Adrenal gland (tissue), 9 donors: ENCODE measurements at regions not wholly inside any gene's neighbourhood (a gene's known extent, or its start where the extent isn't known, plus 50 kb on each side); places are given as distances from the start of the nearest gene placed in this dataset.

Source experiments
- DNase-seq, 7 donors: peaks; one replicate each; pipeline ENCODE4 v3.0.0-alpha.2; 2019 to 2020
- H3K27ac ChIP-seq, 5 donors: fragments of 200-600 bp; sonication (generic) in 4 of 5; 1 replicate in 3 of 5; 2 replicates in 2 of 5; pipeline versions ENCODE4 v1.5.1 to v1.8.0; 2016 to 2020; ENCODE audit warnings: mild to moderate bottlenecking in 1 of 5
- H3K27me3 ChIP-seq: fragments of 200-600 bp; 2 replicates; pipeline ENCODE4 v1.8.0; 2021
- H3K36me3 ChIP-seq, 2 donors: fragments of 200-600 bp; replicated peaks in 1 of 2; 1 replicate in 1 of 2; 2 replicates in 1 of 2; pipeline versions ENCODE4 v1.5.1 to v1.8.0; 2018 to 2022
- H3K4me1 ChIP-seq, 2 donors: fragments of 200-600 bp; replicated peaks in 1 of 2; 1 replicate in 1 of 2; 2 replicates in 1 of 2; pipeline versions ENCODE4 v1.5.1 to v1.8.0; 2018 to 2021
- H3K4me3 ChIP-seq, 4 donors: fragments of 200-600 bp; sonication (generic) in 3 of 4; one replicate each; pipeline ENCODE4 v1.5.1; 2016 to 2018
- H3K9me3 ChIP-seq, 3 donors: fragments of 200-600 bp; sonication (generic) in 1 of 3; replicated peaks in 1 of 3; 1 replicate in 2 of 3; 2 replicates in 1 of 3; pipeline versions ENCODE4 v1.5.1 to v1.8.0; 2016 to 2021
- CTCF ChIP-seq, 6 experiments: fragments of 450-650 bp in 4 of 6; fragments of 200-600 bp in 2 of 6; sonication (generic) in 1 of 6; IDR thresholded peaks; 1 replicate in 5 of 6; 2 replicates in 1 of 6; pipeline versions ENCODE4 v1.5.1 to v1.8.0; 2016 to 2021; ENCODE audit warnings: antibody characterized with exemption in 6 of 6, mild to moderate bottlenecking in 2 of 6, moderate library complexity in 1 of 6
- POLR2A ChIP-seq, 2 donors: fragments of 450-650 bp; IDR thresholded peaks; one replicate each; pipeline ENCODE4 v1.6.1; 2017; ENCODE audit warnings: antibody characterized with exemption in 2 of 2, mild to moderate bottlenecking in 2 of 2, moderate library complexity in 1 of 2
- WGBS, 4 donors: extraction: QIAGEN DNeasy Blood & Tissue Kit in 2 of 4; methylation state at CpG; one replicate each; pipeline versions ENCODE4 v1.1.5 to v1.1.7; 2013 to 2017; 5-methylcytosine and 5-hydroxymethylcytosine counted together
- intact Hi-C, 2 donors: fragments of 100-400 bp; cut with DNase I; formaldehyde crosslinking; loops; one replicate each; pipeline versions ENCODE4 v1.14.1 to v1.15.0; 2022 to 2023
- donor health status: healthy with polysubstance abuse.
- donor health status: Bipolar disorder and iron deficiency.
- donor health status: DM: yes; HTN: yes; CAD: no.
- donor health status: DM: no; HTN: no; CAD: no.
- donor health status: DM: no; HTN: no; CAD: no.

- H3K36me3 ChIP-seq: no peaks in the 10 kb centered on the region
- H3K4me3 ChIP-seq: no peak overlapping the region
- H3K27me3 ChIP-seq: no peaks in the 10 kb centered on the region
- H3K9me3 ChIP-seq: no peaks in the 10 kb centered on the region
- TF ChIP-seq POLR2A (IDR thresholded peaks at IDR 0.05) (no peak), CTCF (IDR thresholded peaks at IDR 0.05) (no peak)
- H3K4me1 ChIP-seq: no peaks in the 10 kb centered on the region
- H3K27ac ChIP-seq: no peak overlapping the region
- 45 to 71% (median 59%) methylated on average over 1 of the region's 1 CpG for WGBS, 4 donors
- intact Hi-C loops: no loop called here
- DNase-seq: no peak
Observed at GRCh38 chr1:69221524-69221923, 346.2 kb upstream of the LRRC7 start.

- intact Hi-C loops: no loop called here
- H3K27me3 ChIP-seq: no peaks in the 10 kb centered on the region
- WGBS, 4 donors: 20 to 38% (median 34%) methylated on average over 1 of the region's 1 CpG
- no peaks in the 10 kb centered on the region for H3K4me1 ChIP-seq
- no peak for DNase-seq
- no peaks in the 10 kb centered on the region for H3K36me3 ChIP-seq
- H3K9me3 ChIP-seq: no peaks in the 10 kb centered on the region
- no peak overlapping the region for H3K27ac ChIP-seq
- H3K4me3 ChIP-seq: no peak overlapping the region
- TF ChIP-seq POLR2A (IDR thresholded peaks at IDR 0.05) (no peak), CTCF (IDR thresholded peaks at IDR 0.05) (no peak)
Observed at GRCh38 chr1:69223156-69223555, 344.6 kb upstream of the LRRC7 start.

GRCh38 chr1:69228501-69228900 lies 339.2 kb upstream of the LRRC7 start:
- Histone ChIP-seq H3K36me3 (no peaks in the 10 kb centered on the region), H3K9me3 (no peaks in the 10 kb centered on the region), H3K27me3 (no peaks in the 10 kb centered on the region), H3K4me1 (no peaks in the 10 kb centered on the region), H3K4me3 (no peak overlapping the region), H3K27ac (no peak overlapping the region)
- TF ChIP-seq CTCF (IDR thresholded peaks at IDR 0.05) (no peak), POLR2A (IDR thresholded peaks at IDR 0.05) (no peak)
- intact Hi-C loops: no loop called here
- WGBS, 4 donors: 0% methylated on average over 1 of the region's 1 CpG
- DNase-seq: no peak

GRCh38 chr1:69230208-69230607 lies 337.5 kb upstream of the LRRC7 start:
- intact Hi-C loops: no loop called here
- no peak overlapping the region for H3K4me3 ChIP-seq

More at GRCh38 chr1:69230208-69230607, 337.5 kb upstream of the LRRC7 start:
- H3K9me3 ChIP-seq: no peaks in the 10 kb centered on the region
- no peak for DNase-seq
- TF ChIP-seq POLR2A (IDR thresholded peaks at IDR 0.05) (no peak), CTCF (IDR thresholded peaks at IDR 0.05) (no peak)
- no peak overlapping the region for H3K27ac ChIP-seq
- H3K27me3 ChIP-seq: no peaks in the 10 kb centered on the region
- H3K4me1 ChIP-seq: no peaks in the 10 kb centered on the region
- H3K36me3 ChIP-seq: no peaks in the 10 kb centered on the region
